ENCODE measurements at regions not wholly inside any gene's neighbourhood (a gene's known extent, or its start where the extent isn't known, plus 50 kb on each side); places are given as distances from the start of the nearest gene placed in this dataset.

DNA sequence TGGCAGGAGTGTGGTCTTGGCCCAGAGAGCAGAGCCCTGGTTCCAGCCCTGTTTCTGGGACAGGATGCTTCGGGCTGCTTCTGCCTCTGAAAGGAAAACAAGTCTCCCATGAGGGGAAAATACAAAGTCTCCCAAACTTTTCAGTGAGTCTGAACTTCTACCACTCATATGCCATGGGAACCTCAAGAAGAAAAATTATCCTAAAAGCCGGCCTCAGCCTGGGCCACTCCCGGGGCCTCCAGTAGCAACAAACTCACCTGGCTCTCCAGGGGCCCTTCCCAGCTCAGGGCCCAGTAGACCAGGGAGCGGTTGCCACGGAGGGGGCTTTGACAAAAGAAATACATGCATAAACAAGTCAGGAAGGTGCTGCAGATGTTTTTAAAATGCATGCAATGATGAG lies 289.2 kb upstream of the HDAC4 start:
- TF ChIP-seq POLR2A (IDR thresholded peaks at IDR 0.05) (no peak), CTCF (IDR thresholded peaks at IDR 0.05) (no peak)

Data from testis (tissue), 2 donors.